Peyer's patch (tissue), 4 donors: ENCODE measurements at regions not wholly inside any gene's neighbourhood (a gene's known extent, or its start where the extent isn't known, plus 50 kb on each side); places are given as distances from the start of the nearest gene placed in this dataset.

ENCODE experiments used
- DNase-seq, 3 donors: peaks; one replicate each; pipeline ENCODE4 v3.0.0-alpha.2; 2017 to 2019
- H3K27ac ChIP-seq, 4 donors: fragments of 200-600 bp; sonication (generic); one replicate each; pipeline ENCODE4 v1.5.1; 2016 to 2019
- H3K27me3 ChIP-seq, 2 donors: fragments of 200-600 bp; sonication (generic); one replicate each; pipeline ENCODE4 v1.5.1; 2019
- H3K36me3 ChIP-seq, 3 donors: fragments of 200-600 bp; sonication (generic); one replicate each; pipeline ENCODE4 v1.5.1; 2016 to 2019
- H3K4me1 ChIP-seq, 4 donors: fragments of 200-600 bp; sonication (generic); one replicate each; pipeline ENCODE4 v1.5.1; 2016 to 2019
- H3K4me3 ChIP-seq, 4 donors: fragments of 200-600 bp; sonication (generic); 1 replicate in 3 of 4; 2 replicates in 1 of 4; pipeline ENCODE4 v1.5.1; 2016 to 2019; ENCODE audit warnings: mild to moderate bottlenecking in 1 of 4
- H3K9me3 ChIP-seq, 4 donors: fragments of 200-600 bp; sonication (generic); one replicate each; pipeline ENCODE4 v1.5.1; 2016 to 2019; ENCODE audit warnings: mild to moderate bottlenecking in 1 of 4
- CTCF ChIP-seq, 6 experiments: fragments of 450-650 bp in 4 of 6; fragments of 200-600 bp in 2 of 6; sonication (generic) in 1 of 6; IDR thresholded peaks; one replicate each; pipeline ENCODE4 v1.5.1; 2017 to 2019; ENCODE audit warnings: antibody characterized with exemption in 6 of 6, mild to moderate bottlenecking in 3 of 6, moderate library complexity in 1 of 6
- POLR2A ChIP-seq, 2 donors: fragments of 450-650 bp; IDR thresholded peaks; one replicate each; pipeline ENCODE4 v1.5.1; 2017; ENCODE audit warnings: antibody characterized with exemption in 2 of 2, mild to moderate bottlenecking in 2 of 2, moderate library complexity in 2 of 2

- Histone ChIP-seq H3K27me3 (no peaks in the 10 kb centered on the region), H3K4me1 (no peaks in the 10 kb centered on the region), H3K27ac (no peak overlapping the region), H3K4me3 (no peak overlapping the region), H3K9me3 (no peaks in the 10 kb centered on the region), H3K36me3 (no peaks in the 10 kb centered on the region)
- DNase-seq: no peak
- TF ChIP-seq CTCF (IDR thresholded peaks at IDR 0.05): no peak
- TF ChIP-seq POLR2A (IDR thresholded peaks at IDR 0.05): no peak
Measured at GRCh38 chr10:121302541-121303180, 295.6 kb downstream of the FGFR2 start.

GRCh38 chr10:121303287-121303890 is 294.9 kb downstream of the FGFR2 start:
- TF ChIP-seq CTCF (IDR thresholded peaks at IDR 0.05) (no peak), POLR2A (IDR thresholded peaks at IDR 0.05) (no peak)
- no peak for DNase-seq
- no peaks in the 10 kb centered on the region for H3K4me1 ChIP-seq

GRCh38 chr10:121305066-121305465 is 293.2 kb downstream of the FGFR2 start:
- H3K4me1 ChIP-seq: no peaks in the 10 kb centered on the region
- no peak for TF ChIP-seq POLR2A (IDR thresholded peaks at IDR 0.05)
- TF ChIP-seq CTCF (IDR thresholded peaks at IDR 0.05): no peak
- no peak for DNase-seq
- no peak overlapping the region for H3K4me3 ChIP-seq
- no peaks in the 10 kb centered on the region for H3K9me3 ChIP-seq
- no peaks in the 10 kb centered on the region for H3K27me3 ChIP-seq
- no peaks in the 10 kb centered on the region for H3K36me3 ChIP-seq
- H3K27ac ChIP-seq: no peak overlapping the region

More at GRCh38 chr10:121303287-121303890, 294.9 kb downstream of the FGFR2 start:
- H3K9me3 ChIP-seq: no peaks in the 10 kb centered on the region
- H3K27me3 ChIP-seq: no peaks in the 10 kb centered on the region
- no peak overlapping the region for H3K27ac ChIP-seq
- no peak overlapping the region for H3K4me3 ChIP-seq
- H3K36me3 ChIP-seq: no peaks in the 10 kb centered on the region

GRCh38 chr10:121306159-121306673 is 292.0 kb downstream of the FGFR2 start:
- no peaks in the 10 kb centered on the region for H3K36me3 ChIP-seq
- TF ChIP-seq POLR2A (IDR thresholded peaks at IDR 0.05): no peak
- no peak for TF ChIP-seq CTCF (IDR thresholded peaks at IDR 0.05)
- no peak overlapping the region for H3K27ac ChIP-seq
- no peaks in the 10 kb centered on the region for H3K9me3 ChIP-seq
- no peaks in the 10 kb centered on the region for H3K4me1 ChIP-seq
- DNase-seq: no peak
- no peak overlapping the region for H3K4me3 ChIP-seq
- H3K27me3 ChIP-seq: no peaks in the 10 kb centered on the region

GRCh38 chr10:121307411-121307980 is 290.7 kb downstream of the FGFR2 start:
- TF ChIP-seq POLR2A (IDR thresholded peaks at IDR 0.05): no peak
- no peak for TF ChIP-seq CTCF (IDR thresholded peaks at IDR 0.05)
- no peak overlapping the region for H3K27ac ChIP-seq
- DNase-seq: no peak
- H3K36me3 ChIP-seq: no peaks in the 10 kb centered on the region
- H3K27me3 ChIP-seq: no peaks in the 10 kb centered on the region
- no peaks in the 10 kb centered on the region for H3K9me3 ChIP-seq
- H3K4me3 ChIP-seq: no peak overlapping the region
- H3K4me1 ChIP-seq: no peaks in the 10 kb centered on the region
